Coronary artery (tissue), 2 donors: ENCODE measurements at regions not wholly inside any gene's neighbourhood (a gene's known extent, or its start where the extent isn't known, plus 50 kb on each side); places are given as distances from the start of the nearest gene placed in this dataset.

Source experiments
- DNase-seq: peaks from one replicate; pipeline ENCODE4 v3.0.0-alpha.2; 2017; ENCODE audit warnings: low spot score
- H3K27ac ChIP-seq, 2 donors: fragments of 200-600 bp; sonication (generic); one replicate each; pipeline ENCODE4 v1.5.1; 2016 to 2019
- H3K4me3 ChIP-seq: fragments of 200-600 bp; sonication (generic); 2 replicates; pipeline ENCODE4 v1.5.1; 2016; ENCODE audit warnings: mild to moderate bottlenecking, moderate library complexity
- CTCF ChIP-seq: fragments of 200-600 bp; sonication (generic); IDR thresholded peaks from one replicate; pipeline ENCODE4 v1.5.1; 2019; ENCODE audit warnings: antibody characterized with exemption

- no peak for TF ChIP-seq CTCF
- Histone ChIP-seq H3K4me3 (no peak overlapping the region), H3K27ac (no peak overlapping the region)
- DNase-seq, result no peak
These were observed 657.6 kb upstream of the CXADR start for GRCh38 chr21:16855164-16855667.

- H3K27ac ChIP-seq, result no peak overlapping the region
- no peak for TF ChIP-seq CTCF
- H3K4me3 ChIP-seq, result no peak overlapping the region
- DNase-seq, result no peak
These were observed 649.4 kb upstream of the CXADR start for GRCh38 chr21:16863362-16863905.

- DNase-seq, result no peak
- H3K27ac ChIP-seq, result no peak overlapping the region
- no peak for TF ChIP-seq CTCF
- no peak overlapping the region for H3K4me3 ChIP-seq
These were observed 648.9 kb upstream of the CXADR start for GRCh38 chr21:16863908-16864307.

- no peak for TF ChIP-seq CTCF
- Histone ChIP-seq H3K4me3 (no peak overlapping the region), H3K27ac (no peak overlapping the region)
- DNase-seq, result no peak
These were observed 647.2 kb upstream of the CXADR start for GRCh38 chr21:16865632-16866031.

- no peak for TF ChIP-seq CTCF
- no peak for DNase-seq
- no peak overlapping the region for H3K4me3 ChIP-seq
These were observed 646.0 kb upstream of the CXADR start for GRCh38 chr21:16866851-16867250.

GRCh38 chr21:16870103-16870502, 642.7 kb upstream of the CXADR start:
- H3K4me3 ChIP-seq, result no peak overlapping the region
- no peak overlapping the region for H3K27ac ChIP-seq
- no peak for DNase-seq
- no peak for TF ChIP-seq CTCF

More at GRCh38 chr21:16866851-16867250, 646.0 kb upstream of the CXADR start:
- H3K27ac ChIP-seq, result no peak overlapping the region

- Histone ChIP-seq H3K4me3 (no peak overlapping the region), H3K27ac (no peak overlapping the region)
- DNase-seq, result no peak
- no peak for TF ChIP-seq CTCF
These were observed 640.2 kb upstream of the CXADR start for GRCh38 chr21:16872616-16873015.
